ENCODE measurements at regions not wholly inside any gene's neighbourhood (a gene's known extent, or its start where the extent isn't known, plus 50 kb on each side); places are given as distances from the start of the nearest gene placed in this dataset.

GRCh38 chr9:88056876-88057275 lies 81.4 kb downstream of the SPATA31C2 start:
- intact Hi-C loops (cut with DNase I), result no loop called here
- 79% methylated on average over 8 of the region's 8 CpGs for WGBS
- no peak overlapping the region for H3K27ac ChIP-seq (ENCODE audit: low read length)
- no peak for DNase-seq
- H3K4me1 ChIP-seq (ENCODE audit: control insufficient read depth, insufficient read depth, low read length), result no peaks in the 10 kb centered on the region
- no peaks in the 10 kb centered on the region for H3K9me3 ChIP-seq (ENCODE audit: control insufficient read depth, low read length)
- ATAC-seq, result no peak
- H3K27me3 ChIP-seq (ENCODE audit: control insufficient read depth, insufficient read depth), result no peaks in the 10 kb centered on the region
- no peak overlapping the region for H3K4me3 ChIP-seq (ENCODE audit: low read length)

GRCh38 chr9:88053856-88054501 lies 79.6 kb upstream of the CDK20 start:
- no peak for DNase-seq
- H3K9me3 ChIP-seq (ENCODE audit: control insufficient read depth, low read length), result no peaks in the 10 kb centered on the region
- no peak overlapping the region for H3K4me3 ChIP-seq (ENCODE audit: low read length)
- intact Hi-C loops (cut with DNase I), result no loop called here
- H3K27me3 ChIP-seq (ENCODE audit: control insufficient read depth, insufficient read depth), result no peaks in the 10 kb centered on the region
- H3K4me1 ChIP-seq (ENCODE audit: control insufficient read depth, insufficient read depth, low read length), result no peaks in the 10 kb centered on the region
- WGBS, result 66% methylated on average over 9 of the region's 9 CpGs
- peak; percentile 46 to 69 for ATAC-seq
- H3K27ac ChIP-seq (ENCODE audit: low read length), result no peak overlapping the region

GRCh38 chr9:88052321-88052965 lies 78.1 kb upstream of the CDK20 start:
- intact Hi-C loops (cut with DNase I), result no loop called here
- ATAC-seq, result no peak
- H3K27ac ChIP-seq (ENCODE audit: low read length), result no peak overlapping the region
- H3K4me3 ChIP-seq (ENCODE audit: low read length), result no peak overlapping the region
- H3K4me1 ChIP-seq (ENCODE audit: control insufficient read depth, insufficient read depth, low read length), result no peaks in the 10 kb centered on the region
- no peak for DNase-seq
- H3K27me3 ChIP-seq (ENCODE audit: control insufficient read depth, insufficient read depth), result no peaks in the 10 kb centered on the region
- H3K9me3 ChIP-seq (ENCODE audit: control insufficient read depth, low read length), result no peaks in the 10 kb centered on the region
- 47% methylated on average over 5 of the region's 5 CpGs for WGBS

DNA sequence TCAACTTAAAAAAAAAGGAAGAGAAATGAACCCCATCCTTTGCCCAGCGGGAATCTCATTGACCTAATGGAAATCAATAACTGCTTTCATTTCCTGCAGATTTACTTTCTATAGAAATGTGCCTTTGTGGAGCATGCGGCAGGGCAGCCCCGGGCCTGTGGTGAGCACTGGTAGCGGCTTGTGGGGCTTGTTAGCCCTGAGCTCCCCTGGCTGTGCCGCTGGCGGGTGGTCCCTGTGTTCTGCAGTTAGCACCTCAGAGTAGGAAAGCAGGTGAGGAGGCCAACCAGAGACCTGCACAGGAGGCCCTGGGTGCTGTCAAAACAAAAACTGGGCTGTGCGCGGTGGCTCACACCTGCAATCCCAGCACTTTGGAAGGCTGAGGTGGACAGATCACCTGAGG lies 76.8 kb upstream of the CDK20 start:
- Histone ChIP-seq H3K27ac (ENCODE audit: low read length) (no peak overlapping the region), H3K4me1 (ENCODE audit: control insufficient read depth, insufficient read depth, low read length) (no peaks in the 10 kb centered on the region), H3K4me3 (ENCODE audit: low read length) (no peak overlapping the region), H3K27me3 (ENCODE audit: control insufficient read depth, insufficient read depth) (no peaks in the 10 kb centered on the region), H3K9me3 (ENCODE audit: control insufficient read depth, low read length) (no peaks in the 10 kb centered on the region)
- 91% methylated on average over 8 of the region's 8 CpGs for WGBS
- DNase-seq (no peak), ATAC-seq (no peak)
- intact Hi-C loops (cut with DNase I), result no loop called here

DNA sequence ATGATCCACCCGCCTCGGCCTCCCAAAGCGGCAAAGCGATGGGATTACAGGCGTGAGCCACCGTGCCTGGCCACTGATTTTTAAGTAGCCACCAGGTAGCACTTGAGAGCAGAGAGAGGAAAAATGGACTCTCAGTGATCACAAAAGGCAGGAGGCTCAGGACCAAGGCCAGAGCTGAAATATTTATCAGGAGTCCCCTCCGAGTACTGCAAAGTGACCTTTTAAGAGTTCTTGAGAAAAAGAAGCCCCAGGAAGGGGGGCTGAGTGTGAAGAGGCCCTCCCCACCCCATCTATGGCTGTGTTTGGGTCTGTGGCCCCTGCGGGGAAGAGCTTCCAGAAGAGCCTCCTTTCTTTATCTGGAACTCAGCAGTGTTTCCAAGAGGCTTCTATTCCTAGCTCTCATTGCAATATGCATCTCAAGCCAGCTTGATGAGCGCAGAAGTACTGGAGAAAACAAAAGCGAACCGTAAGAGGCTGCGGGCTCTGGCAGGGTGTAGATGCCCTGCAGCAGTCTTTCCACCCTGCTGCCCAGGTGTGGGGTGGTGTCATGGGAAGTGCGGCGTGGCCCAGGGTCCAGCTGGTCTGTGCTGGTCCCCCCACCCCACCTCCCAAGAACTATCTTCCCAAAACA lies 75.5 kb upstream of the CDK20 start:
- Histone ChIP-seq H3K27me3 (ENCODE audit: control insufficient read depth, insufficient read depth) (no peaks in the 10 kb centered on the region), H3K4me3 (ENCODE audit: low read length) (no peak overlapping the region), H3K27ac (ENCODE audit: low read length) (no peak overlapping the region), H3K4me1 (ENCODE audit: control insufficient read depth, insufficient read depth, low read length) (no peaks in the 10 kb centered on the region), H3K9me3 (ENCODE audit: control insufficient read depth, low read length) (no peaks in the 10 kb centered on the region)
- ATAC-seq (no peak), DNase-seq (no peak)
- intact Hi-C loops (cut with DNase I), result loop anchor here in 2 of 4 donors (10.0 kb wide), 1 partner anchor 365 kb away; no protein-coding TSS in a partner anchor
- WGBS, result 77% methylated on average over 14 of the region's 14 CpGs

GRCh38 chr9:88046542-88046941 lies 72.2 kb upstream of the CDK20 start:
- ATAC-seq (no peak), DNase-seq (no peak)
- Histone ChIP-seq H3K4me1 (ENCODE audit: control insufficient read depth, insufficient read depth, low read length) (no peaks in the 10 kb centered on the region), H3K27me3 (ENCODE audit: control insufficient read depth, insufficient read depth) (no peaks in the 10 kb centered on the region), H3K27ac (ENCODE audit: low read length) (no peak overlapping the region), H3K9me3 (ENCODE audit: control insufficient read depth, low read length) (peaks cover 3% of the 10 kb centered on the region), H3K4me3 (ENCODE audit: low read length) (no peak overlapping the region)
- intact Hi-C loops (cut with DNase I), result loop anchor here in 2 of 4 donors (10.0 kb wide), 1 partner anchor 362 kb away; no protein-coding TSS in a partner anchor
- WGBS, result 66% methylated on average over 3 of the region's 3 CpGs

DNA sequence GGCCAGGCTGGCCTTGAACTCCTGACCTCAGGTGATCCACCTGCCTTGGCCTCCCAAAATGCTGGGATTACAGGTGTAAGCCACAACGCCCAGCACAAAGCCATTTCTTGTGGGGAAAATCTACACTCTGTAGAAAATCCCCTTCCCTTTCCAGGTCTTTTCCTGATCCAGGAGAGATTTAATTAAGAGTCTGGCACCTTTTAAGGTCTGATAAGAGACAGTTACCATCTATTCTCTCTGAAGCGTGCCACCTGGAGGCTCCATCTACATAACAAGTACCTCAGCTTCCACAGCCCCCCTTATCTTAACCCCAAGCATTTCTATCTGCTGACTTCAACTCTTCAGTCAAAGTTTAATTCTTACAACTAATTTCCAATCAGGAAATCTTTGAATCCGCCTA lies 71.4 kb upstream of the CDK20 start:
- WGBS, result 79% methylated on average over 3 of the region's 3 CpGs
- no peak for ATAC-seq
- no peak for DNase-seq
- intact Hi-C loops (cut with DNase I), result loop anchor here in 2 of 4 donors (10.0 kb wide), 1 partner anchor 361 kb away; no protein-coding TSS in a partner anchor
- H3K4me1 ChIP-seq (ENCODE audit: control insufficient read depth, insufficient read depth, low read length), result no peaks in the 10 kb centered on the region
- H3K27ac ChIP-seq (ENCODE audit: low read length), result no peak overlapping the region
- H3K4me3 ChIP-seq (ENCODE audit: low read length), result no peak overlapping the region
- peaks cover 3% of the 10 kb centered on the region for H3K9me3 ChIP-seq (ENCODE audit: control insufficient read depth, low read length)
- H3K27me3 ChIP-seq (ENCODE audit: control insufficient read depth, insufficient read depth), result no peaks in the 10 kb centered on the region

DNA sequence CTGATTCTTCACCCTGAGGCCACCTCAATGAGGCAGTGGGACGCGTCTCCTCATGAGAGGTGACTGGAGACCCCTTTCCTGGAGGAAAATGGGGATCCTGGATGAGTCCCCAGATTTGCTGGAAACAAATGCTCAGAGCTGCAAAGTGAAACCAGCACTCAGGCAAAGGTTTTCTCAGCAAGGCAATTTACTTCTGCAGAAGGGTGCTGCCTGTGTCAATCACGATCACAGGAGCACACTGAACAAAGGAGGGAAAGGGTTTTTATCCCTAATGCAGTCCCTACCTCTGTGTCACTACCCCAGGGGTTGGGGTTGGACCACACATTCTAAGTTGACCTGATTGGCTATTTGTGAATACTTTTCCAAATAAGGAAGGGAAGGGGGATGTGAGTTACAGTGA lies 69.9 kb upstream of the CDK20 start:
- Histone ChIP-seq H3K27ac (ENCODE audit: low read length) (no peak overlapping the region), H3K4me3 (ENCODE audit: low read length) (no peak overlapping the region), H3K4me1 (ENCODE audit: control insufficient read depth, insufficient read depth, low read length) (no peaks in the 10 kb centered on the region), H3K9me3 (ENCODE audit: control insufficient read depth, low read length) (peaks cover 3% of the 10 kb centered on the region), H3K27me3 (ENCODE audit: control insufficient read depth, insufficient read depth) (no peaks in the 10 kb centered on the region)
- WGBS, result 96% methylated on average over 3 of the region's 3 CpGs
- DNase-seq (no peak), ATAC-seq (no peak)
- intact Hi-C loops (cut with DNase I), result loop anchor here (5.0 to 10.0 kb wide), 3 partner anchors 357 to 362 kb away; no protein-coding TSS in a partner anchor

- Histone ChIP-seq H3K4me1 (ENCODE audit: control insufficient read depth, insufficient read depth, low read length) (no peaks in the 10 kb centered on the region), H3K27me3 (ENCODE audit: control insufficient read depth, insufficient read depth) (no peaks in the 10 kb centered on the region), H3K27ac (ENCODE audit: low read length) (no peak overlapping the region), H3K4me3 (ENCODE audit: low read length) (no peak overlapping the region), H3K9me3 (ENCODE audit: control insufficient read depth, low read length) (peaks cover 3% of the 10 kb centered on the region)
- ATAC-seq (no peak), DNase-seq (no peak)
- 89% methylated on average over 3 of the region's 3 CpGs for WGBS
- intact Hi-C loops (cut with DNase I), result loop anchor here (5.0 to 10.0 kb wide), 3 partner anchors 356 to 361 kb away; no protein-coding TSS in a partner anchor
Measured at GRCh38 chr9:88043647-88044046, 69.3 kb upstream of the CDK20 start.

GRCh38 chr9:88041447-88041846 lies 67.1 kb upstream of the CDK20 start:
- Histone ChIP-seq H3K9me3 (ENCODE audit: control insufficient read depth, low read length) (peaks cover 5% of the 10 kb centered on the region), H3K27me3 (ENCODE audit: control insufficient read depth, insufficient read depth) (no peaks in the 10 kb centered on the region), H3K4me1 (ENCODE audit: control insufficient read depth, insufficient read depth, low read length) (no peaks in the 10 kb centered on the region), H3K27ac (ENCODE audit: low read length) (no peak overlapping the region), H3K4me3 (ENCODE audit: low read length) (no peak overlapping the region)
- WGBS, result 82% methylated on average over 1 of the region's 1 CpG
- intact Hi-C loops (cut with DNase I), result loop anchor here (5.0 to 10.0 kb wide), 3 partner anchors 354 to 359 kb away; no protein-coding TSS in a partner anchor
- ATAC-seq (no peak), DNase-seq (no peak)

DNA sequence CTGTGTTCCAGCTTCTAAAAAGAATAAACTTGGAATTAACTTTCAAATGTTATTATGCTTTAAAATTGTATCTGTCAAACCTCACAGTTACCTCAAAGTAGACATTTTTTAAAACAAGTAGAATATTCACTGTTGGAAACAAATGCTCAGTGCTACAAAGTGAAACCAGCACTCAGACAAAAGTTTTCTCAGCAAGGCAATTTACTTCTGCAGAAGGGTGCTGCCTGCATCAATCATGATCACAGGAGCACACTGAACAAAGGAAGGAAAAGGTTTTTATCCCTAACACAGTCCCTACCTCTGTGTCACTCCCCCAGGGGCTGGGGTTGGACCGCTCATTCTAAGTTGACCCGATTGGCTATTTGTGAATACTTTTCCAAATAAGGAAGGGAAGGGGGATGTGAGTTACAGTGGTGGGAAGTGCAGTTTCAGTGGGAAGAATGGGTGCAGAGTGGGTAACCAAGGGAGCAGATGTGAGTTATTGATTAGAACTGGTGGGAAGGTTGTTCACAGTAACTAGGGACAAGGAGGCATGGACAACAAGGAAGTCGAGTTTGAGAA lies 63.0 kb upstream of the CDK20 start:
- Histone ChIP-seq H3K27ac (ENCODE audit: low read length) (no peak overlapping the region), H3K27me3 (ENCODE audit: control insufficient read depth, insufficient read depth) (no peaks in the 10 kb centered on the region), H3K4me3 (ENCODE audit: low read length) (no peak overlapping the region), H3K4me1 (ENCODE audit: control insufficient read depth, insufficient read depth, low read length) (no peaks in the 10 kb centered on the region), H3K9me3 (ENCODE audit: control insufficient read depth, low read length) (peaks cover 2% of the 10 kb centered on the region)
- intact Hi-C loops (cut with DNase I), result no loop called here
- no peak for ATAC-seq
- DNase-seq, result no peak
- 85% methylated on average over 3 of the region's 3 CpGs for WGBS

All from right cardiac atrium (tissue), 5 donors.